RCC 7860 (cell line): ENCODE measurements at regions not wholly inside any gene's neighbourhood (a gene's known extent, or its start where the extent isn't known, plus 50 kb on each side); places are given as distances from the start of the nearest gene placed in this dataset.
"Not testable (repeated sequence)": the region's sequence is repeated elsewhere in the genome, so short reads cannot be mapped to it uniquely, and the experiment has no call there.

ENCODE experiments used
- DNase-seq: peaks from one replicate; pipeline ENCODE4 v3.0.0-alpha.2; 2015; ENCODE audit warnings: low spot score
- FAIRE-seq: peaks from 2 replicates; lab custom pipeline; 2012; peaks lifted over from hg19 to GRCh38; lab: Jason Lieb, UNC

DNA sequence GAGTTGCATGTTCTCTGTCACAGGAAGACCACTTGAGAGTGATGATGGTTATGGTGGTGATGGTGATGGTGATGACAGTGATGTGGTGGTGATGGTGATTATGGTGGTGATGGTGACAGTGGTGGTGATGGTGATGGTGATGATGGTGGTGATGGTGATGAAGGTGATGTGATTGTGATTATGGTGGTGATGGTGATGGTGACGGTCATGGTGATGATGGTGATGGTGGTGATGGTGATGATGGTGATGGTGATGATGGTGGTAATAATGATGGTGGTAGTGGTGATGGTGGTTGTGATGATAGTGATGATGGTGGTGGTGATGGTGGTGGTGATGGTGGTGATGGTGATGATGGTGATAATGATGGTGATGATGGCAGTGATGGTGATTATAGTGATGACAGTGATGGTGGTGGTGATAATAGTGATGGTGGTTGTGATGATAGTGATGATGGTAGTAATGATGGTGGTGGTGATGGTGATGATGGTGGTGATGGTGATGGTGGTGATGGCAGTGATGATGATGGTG is 93.7 kb downstream of the ASB1 start:
- DNase-seq (no peak), FAIRE-seq (no peak)

DNA sequence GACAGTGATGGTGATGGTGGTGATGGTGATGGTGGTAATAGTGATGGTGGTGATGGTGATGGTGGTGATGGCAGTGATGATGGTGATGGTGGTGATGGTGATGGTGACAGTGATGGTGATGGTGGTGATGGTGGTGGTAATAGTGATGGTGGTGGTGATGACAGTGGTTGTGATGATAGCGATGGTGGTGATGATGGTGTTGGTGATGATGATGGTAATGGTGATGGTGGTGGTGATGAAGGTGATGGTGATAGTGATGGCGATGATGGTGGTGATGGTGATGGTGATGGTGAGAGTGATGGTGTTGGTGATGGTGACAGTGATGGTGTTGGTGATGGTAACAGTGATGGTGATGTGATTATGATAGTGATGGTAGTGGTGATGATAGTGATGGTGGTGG is 94.3 kb downstream of the ASB1 start:
- DNase-seq, result no peak
- no peak for FAIRE-seq

GRCh38 chr2:238521870-238522269 is 95.1 kb downstream of the ASB1 start:
- FAIRE-seq, result no peak
- DNase-seq, result no peak

DNA sequence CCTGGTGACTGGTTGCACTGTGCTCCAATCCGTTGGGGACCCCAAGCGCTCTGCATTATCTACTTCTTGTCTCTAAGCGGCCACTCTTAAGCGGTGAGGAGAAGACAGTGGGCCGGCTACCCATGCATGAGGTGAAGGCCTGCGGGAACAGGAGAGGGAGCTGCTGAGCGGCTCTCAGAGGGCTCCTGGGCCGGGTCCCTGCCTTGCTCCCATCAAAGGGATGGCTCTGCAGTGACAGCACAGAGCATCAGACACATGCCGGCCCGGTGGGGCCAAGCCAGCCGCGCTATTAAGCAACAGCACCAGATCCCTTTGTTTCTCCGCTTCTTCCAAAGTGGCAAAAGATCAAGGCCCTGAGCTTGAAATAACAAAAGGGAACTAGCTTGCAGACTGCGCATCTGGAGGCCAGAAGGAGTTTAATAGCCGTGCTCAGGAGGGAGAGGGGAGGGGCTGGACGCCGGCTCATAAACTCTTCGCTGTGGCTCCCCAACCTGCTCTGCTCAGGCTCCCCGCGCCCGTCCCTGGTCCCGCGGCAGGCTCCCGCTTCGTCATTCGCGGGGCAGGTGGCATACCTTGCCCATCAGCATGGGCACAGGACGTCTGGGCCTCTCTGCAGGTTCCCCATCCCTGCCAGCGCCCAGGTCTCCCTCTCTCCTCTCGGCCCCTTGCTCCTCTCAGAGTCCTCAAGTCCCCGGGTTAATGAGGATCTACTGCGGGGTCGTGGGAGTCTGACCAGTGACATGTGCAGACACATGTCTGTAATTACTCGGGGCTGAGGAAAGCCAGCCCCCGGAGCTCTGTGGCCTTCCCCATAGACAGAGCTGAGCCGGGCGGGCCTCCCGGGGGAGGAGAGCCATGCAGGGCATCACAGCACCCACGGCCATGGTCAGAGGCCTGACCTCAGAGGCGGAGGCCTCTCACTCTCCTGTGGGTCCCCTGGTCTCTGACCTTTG is 96.7 kb downstream of the ASB1 start:
- FAIRE-seq (no peak), DNase-seq (no peak)

DNA sequence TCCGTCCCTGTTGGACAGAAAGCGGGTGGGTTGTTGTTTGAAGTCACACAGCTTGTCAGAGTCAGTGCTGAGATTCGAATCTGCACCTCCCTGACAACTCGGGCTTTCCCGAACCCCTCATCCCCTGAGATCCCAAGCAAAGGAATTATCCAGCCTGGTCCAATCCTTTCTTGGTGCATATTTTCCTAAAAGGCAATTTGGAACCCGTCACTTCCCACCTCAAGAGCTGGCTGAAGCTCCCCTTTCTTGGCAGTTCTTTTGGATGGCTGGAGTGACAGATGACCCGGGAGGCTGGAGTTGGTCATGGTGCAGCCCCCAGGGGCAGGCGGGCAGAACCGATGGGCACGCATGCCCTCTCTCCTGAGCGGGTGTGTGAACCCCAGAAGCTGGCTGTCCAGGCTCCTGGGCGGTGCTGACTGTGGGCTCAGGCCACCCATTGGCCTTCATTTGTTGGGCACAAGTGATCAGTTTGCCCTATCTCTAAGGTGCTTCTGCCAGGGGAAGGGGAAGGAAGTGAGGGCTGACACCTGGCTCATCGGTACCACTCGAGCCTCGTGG is 97.8 kb downstream of the ASB1 start:
- FAIRE-seq, result no peak

GRCh38 chr2:238525990-238526389 is 99.3 kb downstream of the ASB1 start:
- FAIRE-seq, result no peak
- no peak for DNase-seq

More for the DNA sequence above, 97.8 kb downstream of the ASB1 start:
- DNase-seq, result no peak

GRCh38 chr2:238527565-238527964 is 100.8 kb downstream of the ASB1 start:
- FAIRE-seq, result no peak
- no peak for DNase-seq

GRCh38 chr2:238528953-238529781 is 102.4 kb downstream of the ASB1 start:
- no peak for DNase-seq
- FAIRE-seq, result no peak

GRCh38 chr2:238531017-238531645 is 104.4 kb downstream of the ASB1 start:
- FAIRE-seq, DNase-seq: not testable (repeated sequence)

GRCh38 chr2:238543732-238544131 is 117.0 kb downstream of the ASB1 start:
- not testable (repeated sequence) for DNase-seq, FAIRE-seq

DNA sequence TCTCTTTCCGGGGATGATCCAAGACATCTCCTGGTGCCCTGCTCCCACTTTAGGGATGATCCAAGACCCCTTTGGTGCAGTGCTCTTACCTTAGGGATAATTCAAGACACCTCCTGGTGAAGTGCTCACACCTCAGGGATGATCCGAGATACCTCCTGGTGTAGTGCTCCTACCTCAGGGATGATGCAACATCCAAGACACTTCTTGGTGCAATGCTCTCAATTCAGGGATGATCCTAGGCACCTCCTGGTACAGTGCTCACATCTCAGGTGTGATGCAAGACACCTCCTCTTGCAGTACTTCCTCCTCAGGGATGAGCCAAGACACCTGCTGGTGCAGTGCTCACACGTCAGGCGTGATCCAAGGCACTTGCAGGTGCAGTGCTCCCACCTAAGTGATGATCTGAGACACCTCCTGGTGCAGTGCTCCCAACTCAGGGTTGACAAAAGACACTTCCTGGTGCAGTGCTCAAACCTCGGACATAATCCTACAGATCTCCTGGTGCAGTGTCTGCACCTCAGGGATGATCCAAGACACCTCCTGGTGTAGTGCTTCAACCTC is 122.3 kb downstream of the ASB1 start:
- no peak for FAIRE-seq

DNA sequence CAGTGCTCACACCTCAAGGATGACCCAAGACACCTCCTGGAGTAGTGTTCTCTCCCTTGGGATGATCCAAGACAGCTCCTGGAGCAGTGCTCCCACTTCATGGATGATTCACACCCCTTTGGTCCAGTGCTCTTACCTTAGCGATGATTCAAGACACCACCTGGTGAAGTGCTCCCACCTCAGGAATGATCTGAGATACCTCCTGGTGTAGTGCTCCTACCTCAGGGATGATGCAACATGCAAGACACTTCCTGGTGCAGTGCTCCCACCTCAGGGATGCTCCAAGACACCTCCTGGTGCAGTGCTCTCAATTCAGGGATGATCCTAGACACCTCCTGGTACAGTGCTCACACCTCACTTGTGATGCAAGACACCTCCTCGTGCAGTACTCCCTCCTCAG is 123.1 kb downstream of the ASB1 start:
- no peak for DNase-seq
- FAIRE-seq, result no peak

More for the DNA sequence above, 122.3 kb downstream of the ASB1 start:
- no peak for DNase-seq

- FAIRE-seq (no peak), DNase-seq (no peak)
These were observed 124.4 kb downstream of the ASB1 start for GRCh38 chr2:238551091-238551490.

- DNase-seq, result no peak
- FAIRE-seq, result no peak
These were observed 125.5 kb downstream of the ASB1 start for GRCh38 chr2:238552226-238552625.

GRCh38 chr2:238553159-238553558 is 126.4 kb downstream of the ASB1 start:
- no peak for FAIRE-seq
- no peak for DNase-seq

DNA sequence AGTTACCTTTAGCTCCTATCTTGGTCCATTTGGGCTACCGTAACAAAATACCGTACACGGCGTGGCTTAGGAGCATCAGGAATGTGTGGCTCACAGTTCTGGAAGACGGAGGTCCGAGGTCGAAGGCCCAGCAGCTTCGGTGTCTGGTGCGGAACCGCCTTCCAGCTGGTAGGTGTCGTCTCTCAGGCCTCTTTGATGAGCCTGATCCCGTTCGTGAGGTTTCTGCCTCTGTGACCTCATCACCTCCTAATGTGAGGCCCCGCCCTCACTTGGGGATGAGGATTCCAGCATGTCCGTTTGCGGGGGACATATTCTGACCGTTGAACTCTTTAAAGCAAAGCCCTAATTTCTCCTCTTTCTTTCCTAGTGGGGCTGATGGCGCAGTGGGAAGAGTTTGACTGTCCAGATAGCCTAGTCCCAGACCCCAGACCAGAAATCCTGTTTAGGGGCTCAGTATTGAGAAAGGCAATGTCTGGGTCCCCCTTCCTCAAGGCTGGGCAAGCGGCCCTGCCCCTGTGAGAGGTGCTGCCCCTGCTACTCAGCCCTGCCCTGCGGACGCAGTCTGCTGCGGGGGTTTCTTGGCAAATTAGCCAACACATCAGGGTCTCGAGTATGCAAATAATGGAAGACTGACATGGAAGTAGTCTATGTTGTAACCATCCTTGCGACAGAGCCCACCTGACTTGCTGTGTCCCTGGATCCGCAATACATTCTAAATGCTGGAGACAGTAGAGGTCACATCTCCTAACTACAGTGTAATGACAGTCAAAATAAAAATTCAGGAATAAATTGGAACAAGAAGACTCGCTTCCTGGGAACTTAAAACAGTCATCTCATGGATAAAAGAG is 128.0 kb downstream of the ASB1 start:
- FAIRE-seq (no peak), DNase-seq (no peak)

DNA sequence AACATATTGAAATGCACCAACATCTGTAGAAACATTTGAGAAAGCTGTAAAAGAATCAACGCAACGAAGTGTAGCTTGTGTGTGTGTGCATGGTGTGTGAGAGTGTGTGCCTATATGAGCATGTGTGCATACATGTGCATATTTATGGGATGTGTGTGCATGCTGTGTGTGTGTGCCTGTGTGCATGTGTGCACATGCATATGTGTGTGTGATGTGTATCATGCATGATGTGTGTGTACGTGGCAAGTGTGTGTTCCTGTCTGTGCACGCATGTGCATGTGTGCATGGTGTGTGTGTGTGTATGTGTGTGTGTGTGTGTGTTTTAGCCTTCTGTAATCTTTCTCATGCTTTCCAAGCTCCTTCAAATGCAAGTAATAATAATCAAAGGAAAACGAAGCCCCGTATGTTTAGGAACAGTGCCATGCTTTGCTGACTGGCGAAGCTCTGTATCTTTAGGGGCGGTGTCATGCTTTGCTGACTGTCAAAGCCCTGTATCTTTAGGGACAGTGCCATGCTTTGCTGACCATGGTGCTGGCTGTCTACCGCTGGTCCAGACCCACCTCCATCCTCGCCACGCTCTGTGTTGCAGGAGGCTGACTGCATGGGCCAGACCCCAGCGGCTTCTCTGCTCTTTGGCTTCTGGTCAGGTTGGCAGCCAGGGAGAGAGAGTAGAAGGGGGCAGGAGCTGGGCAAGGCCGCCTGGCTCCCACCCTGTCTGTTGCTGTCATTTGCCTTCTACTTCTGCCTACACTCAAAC is 129.2 kb downstream of the ASB1 start:
- DNase-seq, result no peak
- FAIRE-seq, result no peak

GRCh38 chr2:238557431-238557830 is 130.7 kb downstream of the ASB1 start:
- DNase-seq (no peak), FAIRE-seq (no peak)

DNA sequence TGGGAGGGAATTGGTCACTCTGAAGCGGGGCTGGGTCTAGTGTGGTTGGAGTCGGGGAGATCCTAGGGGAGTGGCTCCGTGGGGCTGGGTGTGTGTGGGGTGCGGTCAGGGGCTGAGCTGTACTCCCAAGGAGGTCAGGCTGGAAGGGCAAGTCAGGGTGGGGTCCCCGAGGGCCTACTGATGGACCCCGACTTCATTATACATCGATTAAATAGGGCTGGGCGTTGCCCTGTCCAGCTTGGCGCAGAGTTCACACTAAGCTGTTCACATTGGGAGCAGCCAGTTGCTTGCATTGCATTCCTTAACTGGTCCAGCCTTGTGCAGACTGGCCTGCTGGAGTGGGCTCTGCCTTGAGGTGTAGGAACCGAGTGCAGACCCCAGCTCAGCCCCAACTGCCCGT is 131.2 kb downstream of the ASB1 start:
- DNase-seq, result no peak
- no peak for FAIRE-seq
